Endothelial cell of umbilical vein (primary cell): ENCODE measurements at regions not wholly inside any gene's neighbourhood (a gene's known extent, or its start where the extent isn't known, plus 50 kb on each side); places are given as distances from the start of the nearest gene placed in this dataset.

Experiments
- BruUV-seq: library from RNA; stranded (reverse); fragments of 400-500 nt; replicated peaks from 2 replicates; lab custom pipeline; 2021; lab: Mats Ljungman, UMichigan
- CTCF ChIA-PET: fragments of 300-600, 350-600 bp; sonication (Branson Sonifier 250); formaldehyde crosslinking; loops from one replicate; lab custom pipeline; 2021; ENCODE audit warnings: antibody characterized with exemption, inconsistent platforms; lab: Charles Lee
- POLR2A ChIA-PET: fragments of 300-600, 350-600 bp; sonication (Branson Sonifier 250); formaldehyde crosslinking; loops from one replicate; lab custom pipeline; 2021; ENCODE audit warnings: antibody characterized with exemption, inconsistent platforms; lab: Charles Lee
- DNase-seq: peaks from one replicate; pipeline ENCODE4 v3.0.0-alpha.2; 2011; ENCODE audit warnings: low read depth, low spot score
- FAIRE-seq: peaks from 2 replicates; lab custom pipeline; 2011; peaks lifted over from hg19 to GRCh38; lab: Jason Lieb, UNC
- H2AFZ ChIP-seq: 2 replicates; pipeline ENCODE4 v1.6.0; 2012; ENCODE audit warnings: low read depth, low read length, control low read depth, inconsistent platforms
- H3K27ac ChIP-seq: 2 replicates; pipeline ENCODE4 v1.5.1; 2011; ENCODE audit warnings: low read depth, mild to moderate bottlenecking, control low read depth, low read length, moderate library complexity; ENCODE audit not compliant: insufficient read depth
- H3K27me3 ChIP-seq, 2 experiments: 2 replicates each; pipeline versions ENCODE4 v1.6.0 to v1.6.1; 2011; ENCODE audit warnings: low read length in 2 of 2, mixed read lengths in 1 of 2; ENCODE audit not compliant: control insufficient read depth in 2 of 2, insufficient read depth in 2 of 2
- H3K36me3 ChIP-seq, 2 experiments: 2 replicates in 1 of 2; 3 replicates in 1 of 2; pipeline ENCODE4 v1.5.1; 2011; ENCODE audit warnings: low read length in 2 of 2, mild to moderate bottlenecking in 1 of 2, moderate library complexity in 1 of 2; ENCODE audit not compliant: control insufficient read depth in 2 of 2, insufficient read depth in 2 of 2; ENCODE audit errors: extremely low read depth in 1 of 2
- H3K4me1 ChIP-seq: 3 replicates; pipeline ENCODE4 v1.5.1; 2011; ENCODE audit warnings: mild to moderate bottlenecking, low read length; ENCODE audit not compliant: control insufficient read depth, insufficient read depth; ENCODE audit errors: extremely low read depth
- H3K4me2 ChIP-seq: 2 replicates; pipeline ENCODE4 v1.6.1; 2011; ENCODE audit warnings: low read length, control low read depth, mixed read lengths; ENCODE audit not compliant: insufficient read depth
- H3K4me3 ChIP-seq, 3 experiments: fragments of 200-600 bp in 1 of 3; sonication (generic), shearing (Covaris generic) in 1 of 3; replicated peaks in 1 of 3; 2 replicates each; pipeline ENCODE4 v1.5.1; 2011 to 2016; ENCODE audit warnings: control low read depth in 3 of 3, low read length in 3 of 3, mild to moderate bottlenecking in 2 of 3, inconsistent platforms in 1 of 3, low read depth in 1 of 3, moderate library complexity in 1 of 3; ENCODE audit not compliant: insufficient read depth in 1 of 3
- H3K79me2 ChIP-seq: 2 replicates; pipeline ENCODE4 v1.6.0; 2012; ENCODE audit warnings: low read length, inconsistent platforms; ENCODE audit not compliant: control insufficient read depth, insufficient read depth
- H3K9ac ChIP-seq: replicated peaks from 2 replicates; pipeline ENCODE3; 2011; ENCODE audit warnings: low read length, control low read depth; ENCODE audit not compliant: insufficient read depth; ENCODE audit errors: extremely low read depth
- H3K9me1 ChIP-seq: replicated peaks from 3 replicates; pipeline ENCODE4 v1.6.0; 2011; ENCODE audit warnings: mild to moderate bottlenecking, low read length; ENCODE audit not compliant: control insufficient read depth, insufficient read depth; ENCODE audit errors: extremely low read depth
- H3K9me3 ChIP-seq: replicated peaks from 2 replicates; pipeline ENCODE4 v1.5.1; 2012; ENCODE audit warnings: low read length, inconsistent platforms; ENCODE audit not compliant: control insufficient read depth, insufficient read depth
- H4K20me1 ChIP-seq: replicated peaks from 2 replicates; pipeline ENCODE3; 2011; ENCODE audit warnings: mild to moderate bottlenecking, low read length; ENCODE audit not compliant: control insufficient read depth, insufficient read depth; ENCODE audit errors: extremely low read depth
- EZH2 ChIP-seq: IDR thresholded peaks from 2 replicates; pipeline ENCODE4 v1.6.1; 2012; ENCODE audit warnings: borderline replicate concordance, low read depth, mild to moderate bottlenecking, moderate library complexity, low read length, inconsistent platforms; ENCODE audit not compliant: severe bottlenecking
- FOS ChIP-seq: IDR thresholded peaks from 2 replicates; pipeline ENCODE4 v1.6.1; 2011; ENCODE audit warnings: mild to moderate bottlenecking, low read length, moderate library complexity, borderline replicate concordance; ENCODE audit not compliant: insufficient read depth
- GATA2 ChIP-seq: IDR thresholded peaks from 2 replicates; pipeline ENCODE4 v1.7.0; 2011; ENCODE audit warnings: low read depth, mild to moderate bottlenecking, moderate library complexity, mixed read lengths, low read length; ENCODE audit not compliant: insufficient read length, insufficient read depth
- JUN ChIP-seq: IDR thresholded peaks from 2 replicates; pipeline ENCODE4 v1.6.1; 2011; ENCODE audit warnings: borderline replicate concordance, low read depth; ENCODE audit not compliant: insufficient read length, insufficient read depth
- MYC ChIP-seq: IDR thresholded peaks from one replicate; pipeline ENCODE4 v1.6.1; 2011; ENCODE audit warnings: mild to moderate bottlenecking, low read depth, low read length
- POLR2A ChIP-seq: IDR thresholded peaks from 2 replicates; pipeline ENCODE4 v1.6.1; 2012; ENCODE audit warnings: low read depth, mild to moderate bottlenecking, control low read depth, low read length
- POLR2AphosphoS5 ChIP-seq: IDR thresholded peaks from 2 replicates; pipeline ENCODE4 v1.6.1; 2012; ENCODE audit warnings: low read depth, mild to moderate bottlenecking, control low read depth, low read length, moderate library complexity; ENCODE audit not compliant: insufficient read depth
- dilution Hi-C: fragments of 300-500 bp; cut with MboI; formaldehyde crosslinking; loops from one replicate; pipeline ENCODE4 v1.15.0; 2019; ENCODE audit warnings: low sequenced_read_pairs; ENCODE audit not compliant: extremely low pct_ligation_motif_present
- intact Hi-C: fragments of 100-400 bp; cut with micrococcal nuclease; formaldehyde crosslinking; loops from one replicate; pipeline ENCODE4 v1.10.0; 2022
- TF ChIP-seq, protein P1 (sequence below): IDR thresholded peaks from 2 replicates; pipeline ENCODE4 v1.6.1; 2011; ENCODE audit not compliant: insufficient read depth, insufficient read length
- TF ChIP-seq, protein P2 (sequence below), 2 donors: IDR thresholded peaks; 1 replicate in 1 of 2; 2 replicates in 1 of 2; pipeline ENCODE4 v1.5.1; 2011; ENCODE audit warnings: low read length in 2 of 2, mild to moderate bottlenecking in 2 of 2, moderate library complexity in 2 of 2, control low read depth in 1 of 2, inconsistent platforms in 1 of 2, low read depth in 1 of 2; ENCODE audit not compliant: insufficient read depth in 1 of 2; ENCODE audit errors: extremely low read depth in 1 of 2

DNA sequence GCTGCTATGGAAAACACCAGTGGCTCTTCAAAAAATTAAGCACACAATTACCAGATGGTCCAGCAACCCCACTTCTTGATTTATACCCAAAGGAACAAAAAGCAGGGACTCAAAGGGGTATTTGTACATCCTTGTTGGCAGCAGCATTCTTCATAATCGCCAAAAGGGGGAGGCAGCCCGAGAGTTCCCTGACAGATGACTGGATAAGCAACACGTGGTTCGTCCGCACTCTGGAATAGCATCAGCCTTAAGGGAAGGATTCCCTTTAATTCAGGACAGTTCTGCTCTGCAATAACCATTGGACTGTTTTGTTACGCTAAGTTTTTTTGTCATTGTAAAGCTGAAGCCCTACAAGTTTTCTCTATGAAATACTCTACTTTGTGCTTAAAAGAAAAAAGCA, 76.7 kb upstream of the TWIST2 start:
- TF ChIP-seq, protein P1, sequence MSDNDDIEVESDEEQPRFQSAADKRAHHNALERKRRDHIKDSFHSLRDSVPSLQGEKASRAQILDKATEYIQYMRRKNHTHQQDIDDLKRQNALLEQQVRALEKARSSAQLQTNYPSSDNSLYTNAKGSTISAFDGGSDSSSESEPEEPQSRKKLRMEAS, result no peak
- TF ChIP-seq GATA2 (no peak), FOS (no peak), JUN (no peak), MYC (no peak), POLR2AphosphoS5 (no peak), POLR2A (no peak), EZH2 (no peak)
- TF ChIP-seq, protein P2, sequence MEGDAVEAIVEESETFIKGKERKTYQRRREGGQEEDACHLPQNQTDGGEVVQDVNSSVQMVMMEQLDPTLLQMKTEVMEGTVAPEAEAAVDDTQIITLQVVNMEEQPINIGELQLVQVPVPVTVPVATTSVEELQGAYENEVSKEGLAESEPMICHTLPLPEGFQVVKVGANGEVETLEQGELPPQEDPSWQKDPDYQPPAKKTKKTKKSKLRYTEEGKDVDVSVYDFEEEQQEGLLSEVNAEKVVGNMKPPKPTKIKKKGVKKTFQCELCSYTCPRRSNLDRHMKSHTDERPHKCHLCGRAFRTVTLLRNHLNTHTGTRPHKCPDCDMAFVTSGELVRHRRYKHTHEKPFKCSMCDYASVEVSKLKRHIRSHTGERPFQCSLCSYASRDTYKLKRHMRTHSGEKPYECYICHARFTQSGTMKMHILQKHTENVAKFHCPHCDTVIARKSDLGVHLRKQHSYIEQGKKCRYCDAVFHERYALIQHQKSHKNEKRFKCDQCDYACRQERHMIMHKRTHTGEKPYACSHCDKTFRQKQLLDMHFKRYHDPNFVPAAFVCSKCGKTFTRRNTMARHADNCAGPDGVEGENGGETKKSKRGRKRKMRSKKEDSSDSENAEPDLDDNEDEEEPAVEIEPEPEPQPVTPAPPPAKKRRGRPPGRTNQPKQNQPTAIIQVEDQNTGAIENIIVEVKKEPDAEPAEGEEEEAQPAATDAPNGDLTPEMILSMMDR (IDR thresholded peaks at IDR 0.05; ENCODE audit: extremely low read depth in 1 of 2, insufficient read depth in 1 of 2, low read depth in 1 of 2, low read length in 2 of 2), result no peak
- H3K9ac ChIP-seq, result no peak overlapping the region
- H4K20me1 ChIP-seq, result no peaks in the 10 kb centered on the region
- ChIA-PET CTCF (no interaction called here), POLR2A (no interaction called here)
- BruUV-seq, result no TSS peak
- H3K9me3 ChIP-seq, result no peaks in the 10 kb centered on the region
- H3K79me2 ChIP-seq, result no peaks in the 10 kb centered on the region
- no peak overlapping the region for H3K4me2 ChIP-seq
- intact Hi-C loops, result no loop called here
- H3K4me3 ChIP-seq, result no peak overlapping the region
- H3K36me3 ChIP-seq, result no peaks in the 10 kb centered on the region
- no peak overlapping the region for H3K27ac ChIP-seq
- H3K9me1 ChIP-seq, result no peaks in the 10 kb centered on the region
- DNase-seq (no peak), FAIRE-seq (no peak)
- no peaks in the 10 kb centered on the region for H3K27me3 ChIP-seq
- no peaks in the 10 kb centered on the region for H3K4me1 ChIP-seq
- dilution Hi-C loops, result no loop called here
- no peak overlapping the region for H2AFZ ChIP-seq
